KMS-11 (cell line): ENCODE measurements at regions not wholly inside any gene's neighbourhood (a gene's known extent, or its start where the extent isn't known, plus 50 kb on each side); places are given as distances from the start of the nearest gene placed in this dataset.
A peak's percentile ranks its signal among the peaks of the same experiment; 100 is the strongest.

Experiments
- H2AFZ ChIP-seq: fragments of 200-600 bp; sonication (generic); 2 replicates; pipeline ENCODE4 v1.6.1; 2016; ENCODE audit warnings: antibody characterized with exemption, mixed run types, low read depth
- H3K27ac ChIP-seq: fragments of 200-600 bp; sonication (generic); 2 replicates; pipeline ENCODE4 v1.6.1; 2016; ENCODE audit warnings: mild to moderate bottlenecking, mixed run types
- H3K27me3 ChIP-seq: fragments of 200-600 bp; sonication (generic); 2 replicates; pipeline ENCODE4 v1.6.1; 2017; ENCODE audit warnings: mild to moderate bottlenecking, low read depth, mixed run types, moderate library complexity; ENCODE audit not compliant: insufficient read depth
- H3K36me3 ChIP-seq: fragments of 200-600 bp; sonication (generic); 2 replicates; pipeline ENCODE4 v1.6.1; 2017; ENCODE audit warnings: mild to moderate bottlenecking, mixed run types; ENCODE audit not compliant: insufficient read depth
- H3K4me1 ChIP-seq: fragments of 200-600 bp; sonication (generic); 2 replicates; pipeline ENCODE4 v1.6.1; 2016; ENCODE audit warnings: mild to moderate bottlenecking, low read depth, mixed run types; ENCODE audit not compliant: poor library complexity, severe bottlenecking
- H3K4me2 ChIP-seq: fragments of 200-600 bp; sonication (generic); 2 replicates; pipeline ENCODE4 v1.7.0; 2016; ENCODE audit warnings: mild to moderate bottlenecking, mixed run types
- H3K4me3 ChIP-seq: fragments of 200-600 bp; sonication (generic); IDR thresholded peaks from 2 replicates; pipeline ENCODE4 v1.6.1; 2017; ENCODE audit warnings: low read depth, low read length, mixed read lengths; ENCODE audit not compliant: insufficient read depth
- H3K79me2 ChIP-seq: fragments of 200-600 bp; sonication (generic); 2 replicates; pipeline ENCODE4 v1.6.1; 2016; ENCODE audit warnings: low read depth, mixed run types; ENCODE audit not compliant: insufficient read depth
- H3K9ac ChIP-seq: fragments of 200-600 bp; sonication (generic); 2 replicates; pipeline ENCODE4 v1.6.1; 2016; ENCODE audit warnings: mild to moderate bottlenecking, mixed run types
- H4K20me1 ChIP-seq: fragments of 200-600 bp; sonication (generic); 2 replicates; pipeline ENCODE4 v1.6.1; 2016; ENCODE audit warnings: mild to moderate bottlenecking, mixed run types; ENCODE audit not compliant: insufficient read depth
- TF ChIP-seq, protein P1 (sequence below): fragments of 200-600 bp; sonication (generic); conservative IDR thresholded peaks from 2 replicates; pipeline ENCODE4 v1.6.1; 2017; ENCODE audit warnings: low read depth, mild to moderate bottlenecking, antibody characterized with exemption, low read length, moderate library complexity, mixed read lengths

DNA sequence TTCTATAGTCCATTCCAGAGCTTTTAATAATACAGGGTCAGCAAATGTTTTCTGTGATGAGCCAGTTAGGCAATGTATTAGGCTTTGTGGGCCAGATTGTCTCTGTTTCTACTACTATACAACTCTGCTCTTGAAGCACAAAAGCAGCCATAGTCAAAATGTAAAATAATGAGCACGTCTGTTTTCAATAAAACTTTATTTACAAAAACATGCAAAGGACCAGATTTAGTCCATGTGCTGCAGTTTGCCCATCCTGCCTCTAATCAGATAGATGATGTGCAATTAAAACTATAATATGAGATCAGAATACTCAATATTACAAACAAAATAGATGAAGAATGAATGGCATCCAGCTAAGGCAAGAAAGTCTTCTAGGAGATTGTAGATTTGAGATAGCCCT lies 127.8 kb upstream of the FRMPD4 start:
- TF ChIP-seq, protein P1, sequence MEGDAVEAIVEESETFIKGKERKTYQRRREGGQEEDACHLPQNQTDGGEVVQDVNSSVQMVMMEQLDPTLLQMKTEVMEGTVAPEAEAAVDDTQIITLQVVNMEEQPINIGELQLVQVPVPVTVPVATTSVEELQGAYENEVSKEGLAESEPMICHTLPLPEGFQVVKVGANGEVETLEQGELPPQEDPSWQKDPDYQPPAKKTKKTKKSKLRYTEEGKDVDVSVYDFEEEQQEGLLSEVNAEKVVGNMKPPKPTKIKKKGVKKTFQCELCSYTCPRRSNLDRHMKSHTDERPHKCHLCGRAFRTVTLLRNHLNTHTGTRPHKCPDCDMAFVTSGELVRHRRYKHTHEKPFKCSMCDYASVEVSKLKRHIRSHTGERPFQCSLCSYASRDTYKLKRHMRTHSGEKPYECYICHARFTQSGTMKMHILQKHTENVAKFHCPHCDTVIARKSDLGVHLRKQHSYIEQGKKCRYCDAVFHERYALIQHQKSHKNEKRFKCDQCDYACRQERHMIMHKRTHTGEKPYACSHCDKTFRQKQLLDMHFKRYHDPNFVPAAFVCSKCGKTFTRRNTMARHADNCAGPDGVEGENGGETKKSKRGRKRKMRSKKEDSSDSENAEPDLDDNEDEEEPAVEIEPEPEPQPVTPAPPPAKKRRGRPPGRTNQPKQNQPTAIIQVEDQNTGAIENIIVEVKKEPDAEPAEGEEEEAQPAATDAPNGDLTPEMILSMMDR = no peak
- Histone ChIP-seq H3K36me3 (no peaks in the 10 kb centered on the region), H3K79me2 (no peaks in the 10 kb centered on the region), H3K27ac (no peak overlapping the region), H2AFZ (no peak overlapping the region), H4K20me1 (no peaks in the 10 kb centered on the region), H3K4me3 (no peak overlapping the region), H3K9ac (no peak overlapping the region), H3K27me3 (no peaks in the 10 kb centered on the region), H3K4me2 (no peak overlapping the region), H3K4me1 (no peaks in the 10 kb centered on the region)

DNA sequence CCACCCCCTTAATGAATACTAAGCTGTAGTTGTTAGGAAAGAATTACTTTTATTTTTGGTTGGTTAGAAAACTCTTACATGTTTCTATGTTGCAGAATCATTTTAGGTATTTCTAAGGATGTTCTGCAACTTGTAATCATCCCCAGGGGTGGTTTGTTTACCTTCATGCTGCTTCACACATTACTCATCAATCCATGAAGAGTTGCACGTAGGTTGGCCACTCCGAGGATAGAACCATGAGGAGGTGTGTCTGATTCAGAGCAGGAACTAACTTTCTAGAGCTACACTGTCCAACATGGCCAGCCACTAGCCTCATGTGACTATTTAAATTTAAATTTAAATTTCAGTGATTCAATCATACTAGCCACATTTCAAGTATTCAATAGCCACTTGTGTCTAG lies 127.2 kb upstream of the FRMPD4 start:
- no peak overlapping the region for H3K4me3 ChIP-seq
- H4K20me1 ChIP-seq = no peaks in the 10 kb centered on the region

DNA sequence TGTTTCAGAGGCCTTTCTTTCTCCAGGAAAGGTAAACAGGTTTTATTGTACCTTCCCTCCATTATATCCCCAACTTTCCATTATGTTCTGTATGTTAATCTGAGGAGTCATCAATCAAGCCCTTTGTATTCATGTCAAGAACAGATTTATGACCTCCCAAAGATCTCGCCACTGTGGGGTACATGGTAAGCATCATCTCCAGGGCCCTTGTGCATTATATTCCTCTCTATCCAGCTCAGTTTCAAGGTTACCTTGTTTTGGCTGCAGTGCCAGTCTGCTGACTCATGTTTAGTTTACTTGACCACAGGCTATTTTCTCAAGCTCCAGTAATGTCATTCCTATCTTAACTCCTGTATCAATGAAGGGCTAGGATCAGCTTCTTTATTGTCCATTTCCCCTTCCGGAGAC lies 125.1 kb upstream of the FRMPD4 start:
- no peak overlapping the region for H2AFZ ChIP-seq
- H3K36me3 ChIP-seq = no peaks in the 10 kb centered on the region
- no peaks in the 10 kb centered on the region for H3K79me2 ChIP-seq
- H3K27me3 ChIP-seq = no peaks in the 10 kb centered on the region
- H3K4me2 ChIP-seq = no peak overlapping the region
- no peaks in the 10 kb centered on the region for H4K20me1 ChIP-seq
- TF ChIP-seq, protein P1 = no peak
- H3K9ac ChIP-seq = no peak overlapping the region
- no peak overlapping the region for H3K4me3 ChIP-seq
- no peak overlapping the region for H3K27ac ChIP-seq
- no peaks in the 10 kb centered on the region for H3K4me1 ChIP-seq

More for the DNA sequence above, 127.2 kb upstream of the FRMPD4 start:
- Histone ChIP-seq H3K4me2 (no peak overlapping the region), H3K9ac (no peak overlapping the region), H3K79me2 (no peaks in the 10 kb centered on the region), H3K27me3 (no peaks in the 10 kb centered on the region), H3K4me1 (no peaks in the 10 kb centered on the region), H3K27ac (no peak overlapping the region), H3K36me3 (no peaks in the 10 kb centered on the region), H2AFZ (no peak overlapping the region)
- TF ChIP-seq, protein P1 = no peak

DNA sequence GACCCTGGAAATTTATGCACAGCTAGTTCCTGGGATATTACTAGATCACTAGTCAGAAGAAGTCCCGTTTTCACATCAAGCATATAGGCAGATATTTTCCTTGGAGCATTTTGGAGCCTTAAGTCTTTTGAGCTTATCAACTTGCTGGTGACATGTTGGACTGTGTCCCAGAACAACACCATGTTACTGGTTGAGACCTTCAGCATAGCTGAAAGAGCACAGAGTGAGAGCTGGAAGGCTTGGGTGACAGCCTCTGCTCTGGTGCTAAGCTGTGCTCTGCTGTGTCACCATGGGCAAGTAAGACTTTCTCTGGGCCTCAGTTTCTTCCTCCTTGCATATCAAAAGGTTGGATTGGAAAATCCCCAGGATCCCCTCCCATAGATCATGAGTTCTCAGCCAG lies 116.6 kb upstream of the FRMPD4 start:
- Histone ChIP-seq H2AFZ (peak overlapping the region; percentile 26; the same call in 1 of the 2 replicates), H3K36me3 (no peaks in the 10 kb centered on the region), H3K79me2 (no peaks in the 10 kb centered on the region), H3K4me2 (peak overlapping the region; percentile 29; the same call in 1 of the 2 replicates), H3K4me3 (no peak overlapping the region), H3K9ac (no peak overlapping the region), H3K27me3 (no peaks in the 10 kb centered on the region), H3K27ac (peak overlapping the region; percentile 42; the same call in 1 of the 2 replicates), H3K4me1 (peaks cover 19% of the 10 kb centered on the region), H4K20me1 (no peaks in the 10 kb centered on the region)
- TF ChIP-seq, protein P1 = no peak
